ENCODE measurements at regions not wholly inside any gene's neighbourhood (a gene's known extent, or its start where the extent isn't known, plus 50 kb on each side); places are given as distances from the start of the nearest gene placed in this dataset.
"Not testable (repeated sequence)": the region's sequence is repeated elsewhere in the genome, so short reads cannot be mapped to it uniquely, and the experiment has no call there.

DNA sequence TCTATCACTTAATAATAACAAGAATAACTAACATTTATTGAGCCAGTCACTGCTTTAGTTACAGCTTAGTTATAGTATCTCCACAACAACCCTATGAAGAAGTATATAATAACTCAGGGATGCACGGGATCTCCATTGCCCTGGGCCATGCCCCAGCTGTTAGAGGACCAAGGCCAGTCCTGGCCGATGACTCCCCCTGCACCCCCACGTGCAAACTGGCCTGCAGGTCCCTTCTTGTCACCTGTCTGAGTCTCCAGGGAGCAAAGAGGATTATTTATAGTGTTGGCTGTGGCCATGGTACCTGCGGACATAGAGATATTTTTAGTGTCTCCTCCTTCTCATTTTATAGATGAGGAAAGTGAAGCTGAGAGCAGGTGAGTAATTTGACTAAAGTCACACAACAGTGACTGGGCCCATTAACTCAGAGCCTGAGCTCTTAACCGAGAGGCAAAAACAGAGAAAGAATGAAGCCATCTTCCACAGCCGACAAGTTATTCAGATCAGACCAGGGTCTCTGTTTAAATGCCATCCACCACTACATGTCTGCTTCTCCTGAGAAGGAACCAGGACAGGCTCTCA is 94.4 kb downstream of the TMEM215 start:
- no peak overlapping the region for H3K4me3 ChIP-seq (ENCODE audit: low read depth, low read length)
- in situ Hi-C loops (cut with HindIII; ENCODE audit: low sequenced_read_pairs) = no loop called here
- no peak for DNase-seq (ENCODE audit: low read depth)
- TF ChIP-seq, protein P1, sequence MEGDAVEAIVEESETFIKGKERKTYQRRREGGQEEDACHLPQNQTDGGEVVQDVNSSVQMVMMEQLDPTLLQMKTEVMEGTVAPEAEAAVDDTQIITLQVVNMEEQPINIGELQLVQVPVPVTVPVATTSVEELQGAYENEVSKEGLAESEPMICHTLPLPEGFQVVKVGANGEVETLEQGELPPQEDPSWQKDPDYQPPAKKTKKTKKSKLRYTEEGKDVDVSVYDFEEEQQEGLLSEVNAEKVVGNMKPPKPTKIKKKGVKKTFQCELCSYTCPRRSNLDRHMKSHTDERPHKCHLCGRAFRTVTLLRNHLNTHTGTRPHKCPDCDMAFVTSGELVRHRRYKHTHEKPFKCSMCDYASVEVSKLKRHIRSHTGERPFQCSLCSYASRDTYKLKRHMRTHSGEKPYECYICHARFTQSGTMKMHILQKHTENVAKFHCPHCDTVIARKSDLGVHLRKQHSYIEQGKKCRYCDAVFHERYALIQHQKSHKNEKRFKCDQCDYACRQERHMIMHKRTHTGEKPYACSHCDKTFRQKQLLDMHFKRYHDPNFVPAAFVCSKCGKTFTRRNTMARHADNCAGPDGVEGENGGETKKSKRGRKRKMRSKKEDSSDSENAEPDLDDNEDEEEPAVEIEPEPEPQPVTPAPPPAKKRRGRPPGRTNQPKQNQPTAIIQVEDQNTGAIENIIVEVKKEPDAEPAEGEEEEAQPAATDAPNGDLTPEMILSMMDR (IDR thresholded peaks at IDR 0.05; ENCODE audit: low read depth, low read length, missing control alignments) = no peak

DNA sequence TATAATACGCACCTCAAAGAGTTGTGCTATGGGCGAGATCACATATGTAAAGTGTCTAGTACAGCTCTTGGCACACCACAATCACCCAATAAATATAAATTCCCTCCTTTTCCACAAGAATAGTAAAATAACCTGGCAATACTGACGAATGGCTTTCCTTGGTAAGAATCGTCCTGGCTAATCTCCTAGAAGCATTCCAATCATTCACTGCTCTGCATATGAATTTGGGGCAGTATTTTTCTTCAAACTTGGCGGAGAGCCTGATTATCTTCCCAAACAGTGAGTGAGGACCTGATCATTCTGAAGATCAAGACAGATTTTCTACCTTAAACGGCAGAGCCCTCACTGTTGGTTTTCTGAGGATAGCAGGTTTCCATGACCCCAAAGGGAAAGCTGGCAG is 96.0 kb downstream of the TMEM215 start:
- H3K4me3 ChIP-seq (ENCODE audit: low read depth, low read length) = no peak overlapping the region
- TF ChIP-seq, protein P1 (IDR thresholded peaks at IDR 0.05; ENCODE audit: low read depth, low read length, missing control alignments) = no peak
- in situ Hi-C loops (cut with HindIII; ENCODE audit: low sequenced_read_pairs) = no loop called here
- no peak for DNase-seq (ENCODE audit: low read depth)

DNA sequence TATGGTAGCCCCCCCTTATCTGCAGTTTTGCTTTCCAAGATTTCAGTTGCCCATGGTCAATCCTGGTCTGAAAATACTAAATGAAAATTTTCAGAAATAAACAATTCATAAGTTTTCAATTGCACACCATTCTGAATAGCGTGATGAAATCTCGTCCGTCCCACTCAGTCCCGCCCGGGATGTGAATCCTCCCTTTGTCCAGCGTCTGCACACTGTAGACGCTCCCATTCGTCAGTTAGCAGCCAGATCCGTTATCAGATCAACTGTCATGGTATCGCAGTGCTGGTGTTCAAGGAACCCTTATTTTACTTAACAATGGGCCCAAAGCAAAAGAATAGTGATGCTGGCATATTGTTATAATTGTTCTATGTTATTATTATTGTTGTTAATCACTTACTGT is 98.6 kb downstream of the TMEM215 start:
- in situ Hi-C loops (cut with HindIII; ENCODE audit: low sequenced_read_pairs) = no loop called here
- no peak overlapping the region for H3K4me3 ChIP-seq (ENCODE audit: low read depth, low read length)
- no peak for DNase-seq (ENCODE audit: low read depth)
- TF ChIP-seq, protein P1 (IDR thresholded peaks at IDR 0.05; ENCODE audit: low read depth, low read length, missing control alignments) = no peak

DNA sequence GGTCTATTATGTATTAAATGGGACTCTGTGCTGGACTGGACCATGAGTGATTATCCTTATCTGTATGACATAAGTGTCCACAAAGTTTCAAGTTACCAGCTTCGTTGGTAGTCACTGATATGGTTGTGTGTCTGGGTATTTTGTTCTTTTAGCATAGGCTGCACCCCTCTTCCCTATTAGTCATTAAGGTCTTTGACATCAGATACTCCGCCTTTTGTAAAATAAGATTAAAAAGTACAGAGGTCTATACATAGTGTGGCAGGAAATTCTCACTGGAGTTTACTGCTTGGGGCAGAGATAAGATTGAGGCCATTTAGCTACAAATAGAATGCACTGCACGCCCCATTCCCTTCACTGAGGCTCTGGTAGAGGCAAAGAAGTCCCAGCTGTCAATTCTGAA is 99.4 kb downstream of the TMEM215 start:
- in situ Hi-C loops (cut with HindIII; ENCODE audit: low sequenced_read_pairs) = no loop called here
- TF ChIP-seq, protein P1 (IDR thresholded peaks at IDR 0.05; ENCODE audit: low read depth, low read length, missing control alignments) = no peak
- H3K4me3 ChIP-seq (ENCODE audit: low read depth, low read length) = no peak overlapping the region
- DNase-seq (ENCODE audit: low read depth) = no peak

DNA sequence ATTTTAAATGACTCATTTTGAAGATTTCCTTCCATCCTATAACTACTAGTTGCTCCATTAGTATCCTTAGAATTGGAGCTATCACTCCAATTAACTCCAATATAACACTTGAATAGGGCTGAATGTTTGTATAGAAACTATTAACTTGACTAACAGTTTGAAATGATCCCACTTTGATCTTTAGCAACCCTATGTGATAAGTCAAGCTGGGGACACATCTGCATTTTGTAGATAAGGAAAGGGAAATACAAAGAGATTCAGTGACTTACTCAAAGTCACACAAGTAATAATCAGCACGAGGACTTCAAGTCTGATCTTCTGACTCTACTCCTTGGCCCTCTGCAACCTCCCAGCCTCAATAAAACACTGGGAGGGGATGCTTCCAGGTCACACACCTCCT is 101.1 kb downstream of the TMEM215 start:
- in situ Hi-C loops (cut with HindIII; ENCODE audit: low sequenced_read_pairs) = no loop called here
- no peak overlapping the region for H3K4me3 ChIP-seq (ENCODE audit: low read depth, low read length)
- TF ChIP-seq, protein P1 (IDR thresholded peaks at IDR 0.05; ENCODE audit: low read depth, low read length, missing control alignments) = no peak
- no peak for DNase-seq (ENCODE audit: low read depth)

DNA sequence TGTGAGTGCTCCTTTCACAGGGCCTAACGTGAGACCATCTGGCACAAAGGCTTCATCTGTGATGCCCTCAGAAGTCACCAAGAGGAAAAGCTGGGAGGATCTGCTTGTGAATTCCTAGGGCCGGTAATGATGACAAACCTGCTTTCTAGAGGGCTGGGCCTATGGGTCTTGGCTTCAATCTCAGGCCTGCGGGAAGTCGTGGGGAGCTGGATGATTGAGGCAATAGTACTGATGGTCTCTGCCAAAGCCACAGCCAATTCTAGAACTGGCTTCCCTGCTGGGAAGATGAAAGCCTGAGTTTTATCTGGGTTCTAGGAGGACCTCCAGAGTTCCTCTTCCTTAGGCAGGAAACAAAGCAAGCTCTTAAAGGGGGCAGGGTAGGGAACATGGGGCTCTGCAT is 102.7 kb downstream of the TMEM215 start:
- in situ Hi-C loops (cut with HindIII; ENCODE audit: low sequenced_read_pairs) = no loop called here
- peak; percentile 61 for DNase-seq (ENCODE audit: low read depth)
- TF ChIP-seq, protein P1 (IDR thresholded peaks at IDR 0.05; ENCODE audit: low read depth, low read length, missing control alignments) = no peak
- no peak overlapping the region for H3K4me3 ChIP-seq (ENCODE audit: low read depth, low read length)

DNA sequence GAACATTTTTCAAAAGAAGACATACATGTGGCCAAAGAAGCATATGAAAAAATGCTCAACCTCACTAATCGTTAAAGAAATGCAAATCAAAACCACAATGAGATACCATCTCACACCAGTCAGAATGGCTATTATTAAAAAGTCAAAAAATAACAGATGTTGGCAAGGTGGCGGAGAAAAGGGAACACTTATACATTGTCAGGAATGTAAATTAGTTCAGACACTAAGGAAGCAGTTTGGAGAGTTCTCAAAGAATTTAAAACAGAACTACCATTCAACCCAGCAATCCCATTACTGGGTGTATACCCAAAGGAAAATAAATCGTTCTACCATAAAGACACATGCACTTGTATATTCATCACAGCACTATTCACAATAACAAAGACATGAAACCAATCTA is 106.9 kb downstream of the APTX start:
- H3K4me3 ChIP-seq (ENCODE audit: low read depth, low read length); in situ Hi-C loops (cut with HindIII; ENCODE audit: low sequenced_read_pairs); DNase-seq (ENCODE audit: low read depth): not testable (repeated sequence)
